Glomerular visceral epithelial cell (primary cell): ENCODE measurements at regions not wholly inside any gene's neighbourhood (a gene's known extent, or its start where the extent isn't known, plus 50 kb on each side); places are given as distances from the start of the nearest gene placed in this dataset.

ENCODE experiments used
- DNase-seq: peaks from one replicate; pipeline ENCODE4 v3.0.0-alpha.2; 2016; ENCODE audit errors: extremely low spot score

DNA sequence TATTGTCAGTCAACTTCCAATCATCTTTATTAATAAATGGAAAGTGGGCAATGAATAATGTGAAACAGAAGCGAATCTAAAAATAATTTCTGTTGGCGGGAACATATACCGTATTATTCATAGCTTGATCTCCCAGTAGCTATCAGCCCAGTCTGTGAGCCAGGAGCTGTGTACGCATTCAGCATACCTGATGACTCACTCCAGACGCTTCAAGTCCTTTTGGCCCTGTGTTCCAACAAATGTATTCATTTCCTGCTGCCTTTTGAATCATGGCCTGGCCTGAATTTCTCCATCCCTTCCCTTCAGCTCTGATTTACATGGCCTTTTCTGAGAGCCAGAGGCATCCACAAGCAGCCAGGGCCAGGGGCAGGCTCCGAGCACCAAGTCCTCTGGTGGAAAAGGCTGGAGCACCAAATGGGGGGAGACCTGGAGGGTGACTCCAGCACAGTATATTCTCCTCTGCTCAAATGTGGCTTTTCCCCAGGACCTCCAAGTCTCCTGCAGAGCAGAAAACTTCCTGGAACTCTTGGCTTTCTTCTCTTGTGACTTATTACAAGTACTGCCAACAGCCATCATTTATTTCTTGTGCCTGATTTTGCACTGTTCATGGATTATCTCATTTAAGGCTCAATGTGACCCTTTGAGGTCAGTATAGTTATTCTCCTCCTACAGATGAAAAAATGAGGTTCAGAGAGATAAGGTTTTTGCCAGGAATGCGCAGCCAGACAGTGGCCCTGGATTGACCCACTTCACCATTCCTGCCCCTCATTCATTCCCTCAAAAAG, 108.7 kb downstream of the EN1 start:
- peak; percentile 23 for DNase-seq

DNA sequence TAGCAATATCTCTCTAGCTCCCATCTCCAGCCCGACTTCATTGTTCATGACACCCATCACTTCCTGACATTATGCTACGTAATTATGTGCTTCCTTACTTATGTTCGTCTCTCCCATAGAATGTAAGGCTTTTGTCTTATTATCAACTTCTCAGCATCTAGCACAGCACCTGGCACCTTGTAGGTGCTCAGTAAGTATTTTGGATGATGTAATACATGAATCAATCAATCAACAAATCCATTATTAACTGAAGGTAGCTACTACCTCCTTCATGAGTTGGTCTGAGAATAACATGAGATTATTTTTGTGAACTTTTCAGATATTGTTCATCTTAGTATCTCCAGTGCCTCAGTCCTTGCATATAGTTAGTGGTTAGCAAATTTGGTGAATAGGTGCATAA, 109.3 kb downstream of the EN1 start:
- no peak for DNase-seq

DNA sequence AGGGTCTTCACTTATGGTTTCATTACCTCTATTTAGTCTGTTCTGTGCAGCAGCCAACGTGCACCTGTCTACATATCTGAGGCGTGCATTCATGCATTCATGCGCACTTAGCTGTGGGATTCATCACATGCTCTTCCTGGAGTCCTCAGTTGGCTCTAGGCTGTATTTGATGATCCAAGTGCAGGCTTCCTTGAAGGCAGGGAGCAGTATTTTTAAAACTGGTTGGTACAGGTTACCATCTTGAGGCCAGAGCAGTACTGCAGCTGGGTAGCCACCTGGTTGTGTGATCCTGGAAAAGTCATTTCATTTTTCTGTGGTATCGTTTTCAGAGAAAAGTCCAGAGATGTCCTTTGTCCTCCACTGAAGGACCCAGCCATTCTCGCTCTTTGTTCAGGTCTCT, 109.8 kb downstream of the EN1 start:
- no peak for DNase-seq

DNA sequence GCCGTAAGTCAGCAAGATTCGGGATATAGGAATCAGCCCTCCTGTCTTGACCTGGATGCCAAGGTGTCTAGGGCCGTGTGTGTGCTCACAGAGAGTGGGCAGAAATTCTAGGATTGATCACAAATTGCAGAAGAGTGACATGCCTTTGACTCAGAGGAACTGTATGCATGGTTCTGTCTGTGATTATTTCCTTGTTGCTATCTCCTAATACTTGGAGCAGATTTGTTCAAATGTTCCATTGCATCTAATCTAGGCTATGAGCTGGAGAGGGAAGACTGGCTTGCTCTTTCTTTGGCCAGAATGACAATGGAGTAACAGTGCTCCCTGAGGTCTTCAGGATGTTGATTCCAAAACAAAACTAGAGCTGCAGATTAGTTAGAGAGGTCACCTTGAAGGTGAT, 115.0 kb downstream of the EN1 start:
- no peak for DNase-seq

DNA sequence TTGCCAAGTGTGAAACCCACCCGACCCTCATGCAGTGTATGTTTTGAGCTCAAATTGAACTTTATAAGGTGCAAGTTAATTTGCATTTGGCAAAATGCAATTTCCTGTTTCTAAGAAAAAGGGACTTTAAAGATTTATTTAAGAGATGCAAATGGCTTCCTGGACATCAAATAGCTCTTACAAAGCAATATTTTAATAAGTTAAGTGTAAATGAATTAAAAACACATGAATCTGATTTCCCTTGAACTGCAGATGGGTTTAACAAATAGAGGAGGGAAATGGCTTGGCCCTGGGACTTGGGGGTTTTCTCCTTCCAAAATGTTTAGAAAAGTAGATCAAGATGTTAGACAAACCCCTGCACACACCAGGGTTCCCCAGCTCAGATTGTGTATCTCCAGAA, 116.0 kb downstream of the EN1 start:
- no peak for DNase-seq

DNA sequence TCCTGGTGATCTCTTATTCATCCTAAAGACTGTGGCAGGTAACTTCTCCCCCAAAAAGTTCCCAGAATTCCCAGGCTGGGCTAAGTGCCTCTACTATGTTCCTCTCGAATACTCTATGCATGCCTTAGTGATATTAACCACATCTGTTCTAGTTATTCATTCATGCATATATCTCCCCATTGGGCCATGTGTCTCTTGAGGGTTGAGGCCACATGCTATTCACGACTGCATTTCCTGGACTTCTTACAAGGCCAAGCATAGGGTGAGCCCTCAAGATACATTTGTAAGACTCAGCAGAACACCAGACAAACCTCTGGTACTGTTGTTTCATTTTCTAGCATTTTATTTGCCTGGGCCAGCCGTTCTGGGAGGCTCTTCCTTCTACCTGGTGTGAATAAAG, 117.0 kb downstream of the EN1 start:
- DNase-seq = no peak

DNA sequence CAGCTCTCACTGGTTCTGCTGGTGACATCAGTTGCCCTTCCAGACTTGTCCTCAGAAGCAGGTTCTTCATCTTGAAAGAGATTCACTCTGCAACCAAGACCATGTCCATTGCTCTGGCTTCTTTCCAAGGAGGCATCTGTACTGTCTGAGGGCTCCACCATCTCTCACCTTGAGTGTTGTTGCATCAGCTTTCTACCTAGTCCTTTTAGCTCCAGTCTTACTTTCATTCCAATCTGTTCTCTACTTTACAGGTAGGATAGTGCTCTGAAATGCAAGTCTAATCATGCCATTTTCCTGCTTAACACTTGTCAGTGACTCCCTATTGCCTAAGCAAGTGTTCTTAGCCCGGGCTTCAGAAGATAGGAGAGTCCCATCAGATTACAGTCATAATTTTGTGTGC, 117.7 kb downstream of the EN1 start:
- no peak for DNase-seq

DNA sequence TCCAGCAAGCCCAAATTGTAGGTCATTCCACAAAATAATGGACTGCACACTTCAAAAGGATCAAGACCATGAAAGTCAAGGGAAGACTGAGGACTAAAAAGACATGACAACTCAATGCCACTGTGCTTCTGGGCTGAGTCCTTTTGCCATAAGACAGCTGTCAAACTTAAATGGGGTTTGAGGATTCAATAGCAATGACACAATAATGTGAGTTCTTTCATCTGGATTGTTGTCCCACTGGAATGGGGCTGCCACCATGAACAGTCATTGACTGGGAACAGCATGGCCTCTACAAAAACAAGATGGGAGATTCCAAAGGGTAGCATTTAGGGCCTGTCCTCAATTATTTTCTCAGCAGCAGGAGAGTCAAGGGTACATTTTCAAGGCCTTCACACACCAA, 118.5 kb downstream of the EN1 start:
- no peak for DNase-seq

DNA sequence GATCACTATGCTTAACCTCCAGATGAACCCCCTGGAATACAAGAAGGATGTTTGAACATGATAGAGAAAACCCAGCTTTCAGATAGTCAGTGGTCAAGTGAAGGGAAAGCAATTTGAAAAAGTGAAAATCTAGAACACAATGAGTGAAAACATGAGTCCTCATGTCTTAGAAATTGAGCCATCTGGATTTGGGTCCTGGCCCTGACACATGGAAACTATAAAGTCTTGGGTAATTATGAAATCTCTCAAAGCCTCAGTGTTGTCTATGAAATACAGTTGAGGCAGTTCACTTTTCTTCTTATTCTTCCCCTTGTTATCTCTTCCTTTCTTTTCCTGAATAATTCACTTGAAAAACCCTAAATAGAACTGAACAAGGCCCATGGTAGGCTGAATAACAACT, 120.6 kb downstream of the EN1 start:
- no peak for DNase-seq

DNA sequence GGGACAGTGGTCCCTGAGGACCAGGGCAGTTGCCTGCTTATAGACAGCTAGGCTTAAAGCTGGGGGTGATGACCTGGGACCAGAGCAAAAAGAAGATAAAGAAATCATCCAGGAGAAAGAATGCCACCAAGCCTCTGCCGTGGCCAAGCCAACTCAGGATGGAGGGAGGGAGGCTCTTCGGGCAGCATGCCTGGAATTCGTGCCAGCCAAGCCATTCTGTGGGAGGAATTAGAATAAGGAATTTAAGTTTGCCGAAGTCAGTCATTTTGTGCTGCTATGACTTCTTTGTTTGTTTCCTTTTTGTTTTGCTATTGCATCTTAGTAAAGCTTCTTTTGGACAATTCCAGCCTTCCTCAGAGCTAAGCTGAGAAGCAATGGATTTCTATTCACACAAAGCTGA, 124.1 kb downstream of the EN1 start:
- DNase-seq = no peak

DNA sequence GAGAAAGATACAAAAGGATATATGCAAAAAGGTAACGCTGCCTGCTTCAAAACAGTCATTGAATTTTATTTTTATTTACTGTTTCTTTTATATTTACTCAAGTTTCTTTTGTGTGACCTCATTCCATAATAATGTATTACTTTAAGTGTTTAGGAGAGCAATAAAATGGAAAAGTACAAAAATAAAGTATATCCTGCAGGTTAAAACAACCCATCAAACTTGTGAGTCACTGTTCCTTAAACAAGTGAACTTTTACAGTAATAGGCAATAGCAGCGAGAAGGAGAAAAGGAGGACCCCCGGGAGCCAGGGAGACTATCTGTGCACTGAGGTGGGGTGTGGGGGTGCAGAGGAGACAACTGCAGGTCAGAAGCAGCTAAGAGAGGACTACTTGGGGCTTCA, 124.5 kb downstream of the EN1 start:
- no peak for DNase-seq

DNA sequence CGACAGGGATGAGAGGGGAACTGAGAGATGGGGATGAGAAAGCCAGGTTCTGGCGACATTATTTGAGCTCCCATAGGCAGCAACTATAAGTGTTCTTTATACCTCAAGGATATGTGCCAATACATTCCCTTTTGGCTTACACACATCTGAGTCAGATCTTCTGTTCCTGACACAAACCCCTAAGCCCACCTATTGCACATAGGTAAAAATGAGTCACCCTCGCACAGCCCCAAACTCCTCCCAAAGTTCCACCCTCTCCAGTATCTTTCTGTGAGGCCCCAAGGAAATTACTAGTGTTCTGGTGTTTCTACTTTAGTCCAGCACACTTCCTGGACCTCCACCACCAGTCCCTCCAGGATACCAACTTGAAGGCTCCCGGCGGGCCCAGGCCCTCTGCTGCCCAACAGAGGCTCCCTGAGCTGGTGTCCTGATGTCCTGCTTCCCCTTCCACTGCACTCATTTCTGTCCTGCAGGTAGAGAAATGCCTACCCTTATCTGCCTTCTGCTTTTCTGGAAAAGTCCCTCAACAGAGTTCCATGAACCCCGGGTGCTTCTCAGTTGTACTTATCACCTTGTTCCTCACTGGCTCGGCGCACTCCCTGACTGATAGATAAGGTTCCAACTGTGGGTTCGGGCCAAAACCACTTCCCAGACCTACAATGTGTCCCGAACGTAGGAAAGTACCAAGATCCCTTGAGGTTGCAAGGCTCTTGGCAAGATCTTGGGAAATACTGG, 125.5 kb downstream of the EN1 start:
- DNase-seq = no peak

DNA sequence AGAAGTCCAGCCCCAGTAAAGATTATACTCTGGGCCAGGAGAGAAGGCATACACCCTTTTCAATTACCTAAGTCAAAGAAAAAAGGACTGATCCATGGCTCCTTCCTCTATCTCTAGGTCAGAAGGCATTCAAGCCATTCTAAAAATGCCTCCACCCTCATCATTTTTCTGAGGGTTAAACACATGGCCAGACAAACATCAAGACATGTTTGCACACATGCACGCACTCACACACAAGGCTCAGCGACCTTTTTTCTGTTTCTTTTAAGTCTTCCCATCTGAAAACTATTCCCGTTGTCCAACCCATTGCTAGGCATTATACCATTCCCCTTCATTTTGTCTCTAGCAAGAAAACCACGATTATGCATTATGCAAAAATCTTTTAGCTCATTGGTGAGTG, 126.6 kb downstream of the EN1 start:
- no peak for DNase-seq

DNA sequence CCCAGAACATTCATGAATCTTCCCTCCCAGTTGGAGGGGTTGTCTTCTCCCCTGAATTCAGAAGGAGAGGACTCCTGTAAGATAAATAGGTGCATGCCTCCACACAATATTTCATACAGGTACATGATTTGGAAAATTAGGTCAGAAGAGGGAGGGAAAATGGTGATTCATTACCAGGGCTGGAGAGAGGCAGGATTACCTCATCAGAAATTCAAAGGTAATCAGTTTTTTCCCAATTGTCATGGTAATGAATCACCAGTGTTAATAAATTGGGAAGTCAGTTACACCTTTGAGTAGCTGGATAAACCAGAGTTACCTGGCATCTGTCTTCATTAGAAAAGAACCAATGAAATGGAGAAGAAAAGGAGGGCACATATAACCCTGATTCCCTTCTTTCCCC, 128.5 kb downstream of the EN1 start:
- no peak for DNase-seq

DNA sequence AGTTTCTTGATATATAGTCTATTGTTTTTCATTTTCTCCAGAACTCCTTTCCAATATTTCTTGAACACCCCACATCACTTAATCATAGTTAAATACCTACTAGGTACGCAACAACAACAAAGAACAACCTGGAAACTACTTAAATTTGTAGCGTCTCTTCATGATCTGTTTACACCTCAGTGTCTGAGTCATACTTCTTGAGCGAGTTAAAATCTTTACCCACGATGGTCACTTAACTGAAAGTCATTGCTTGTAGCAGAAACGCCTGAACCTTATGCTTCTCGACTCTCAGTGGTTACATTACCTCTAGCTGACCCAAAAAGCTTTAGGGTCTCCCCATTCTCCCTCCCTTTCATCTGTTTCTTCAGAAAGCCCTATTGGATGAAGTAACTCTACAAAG, 131.3 kb downstream of the EN1 start:
- no peak for DNase-seq

DNA sequence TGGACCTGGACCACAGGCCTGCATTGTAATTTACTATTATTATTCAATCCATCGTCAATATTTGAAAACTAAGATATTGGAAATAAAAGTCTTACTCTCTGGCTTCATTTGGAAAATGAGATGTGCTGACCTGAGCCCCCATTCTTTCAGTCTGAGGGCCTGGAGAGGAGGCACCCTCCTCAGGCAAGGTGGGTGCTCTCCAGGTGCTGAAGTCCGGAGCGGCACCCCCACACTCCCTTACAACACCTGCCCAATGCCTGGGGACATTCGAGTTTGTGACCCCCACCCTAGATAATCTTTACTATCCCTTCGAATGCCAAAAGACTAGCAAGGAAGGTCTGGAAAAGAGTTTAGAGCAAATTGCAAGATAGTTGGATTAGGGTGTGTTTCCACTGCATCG, 133.3 kb downstream of the EN1 start:
- no peak for DNase-seq

DNA sequence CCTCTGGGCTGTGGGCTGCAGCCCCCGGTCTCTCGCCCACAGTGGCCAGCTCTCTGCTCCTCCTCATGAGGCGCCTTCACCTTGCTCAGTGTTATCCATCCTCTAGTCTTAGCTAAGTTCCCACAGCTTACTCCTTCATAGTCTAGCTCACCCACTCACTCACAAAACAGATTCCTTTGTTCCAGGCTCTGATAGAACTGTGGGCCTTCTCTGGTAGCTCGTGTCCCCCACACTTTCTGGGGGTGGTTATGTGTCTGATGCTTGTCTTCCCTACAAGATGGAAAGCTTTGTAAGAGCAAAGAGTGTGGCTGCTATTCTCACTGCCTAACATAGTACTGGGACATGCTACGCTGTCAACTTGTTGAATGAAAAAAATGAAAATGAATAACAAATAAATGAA, 135.8 kb downstream of the EN1 start:
- no peak for DNase-seq

DNA sequence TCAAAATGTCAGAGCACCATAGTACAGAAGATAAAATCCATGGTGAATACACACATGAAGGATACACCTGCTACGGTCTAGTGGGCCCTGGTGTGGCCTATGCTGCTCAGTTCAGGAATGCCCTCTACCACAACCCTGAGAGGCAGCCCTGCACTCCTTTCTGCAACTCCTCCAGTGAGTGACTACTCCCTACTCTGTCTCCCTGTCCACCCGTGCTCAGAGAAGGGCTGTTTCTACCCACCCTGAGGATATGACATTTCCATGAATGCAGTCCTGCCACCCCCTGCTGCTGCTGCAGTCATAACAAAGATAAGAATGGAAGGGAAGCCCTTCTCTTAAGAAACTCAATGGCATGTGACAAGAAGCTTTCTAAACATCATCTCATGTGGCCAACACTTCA, 137.0 kb downstream of the EN1 start:
- DNase-seq = no peak

DNA sequence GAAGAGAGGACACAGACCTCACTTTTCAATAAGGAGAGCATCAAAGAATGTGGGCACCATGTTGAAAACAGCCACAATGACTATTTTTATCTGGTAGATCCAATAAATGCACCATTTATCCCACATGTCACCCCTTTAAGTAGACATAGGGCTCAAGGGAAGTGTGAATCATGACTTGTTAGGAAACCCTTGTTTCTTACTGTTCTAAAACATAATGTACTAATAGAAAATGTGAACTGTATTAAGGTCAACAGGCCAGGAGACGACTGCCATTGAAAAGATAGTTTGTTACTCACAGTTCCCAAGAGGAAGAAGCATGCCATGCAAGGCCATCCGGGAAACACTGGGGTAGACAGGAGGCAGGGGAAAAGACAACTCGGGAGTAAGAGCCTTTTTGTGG, 137.7 kb downstream of the EN1 start:
- no peak for DNase-seq

DNA sequence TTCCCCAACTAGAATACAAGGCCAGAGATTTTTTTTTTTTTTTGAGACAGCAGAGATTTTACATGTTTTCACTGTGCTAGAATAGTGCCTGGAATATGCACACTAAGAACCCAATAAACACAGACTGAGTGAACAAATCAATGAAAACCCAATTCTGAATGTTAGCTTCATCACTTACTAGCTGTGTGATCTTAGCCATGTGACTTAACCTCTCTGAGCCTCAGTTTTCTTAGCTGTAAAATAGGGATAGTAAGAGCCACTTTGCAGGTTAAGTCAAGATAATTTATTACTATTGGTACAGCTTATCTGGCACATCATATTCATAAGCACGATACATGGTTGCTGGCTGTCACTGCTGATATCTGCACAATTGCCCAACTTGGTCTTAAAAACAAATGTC, 140.6 kb downstream of the EN1 start:
- DNase-seq = no peak

DNA sequence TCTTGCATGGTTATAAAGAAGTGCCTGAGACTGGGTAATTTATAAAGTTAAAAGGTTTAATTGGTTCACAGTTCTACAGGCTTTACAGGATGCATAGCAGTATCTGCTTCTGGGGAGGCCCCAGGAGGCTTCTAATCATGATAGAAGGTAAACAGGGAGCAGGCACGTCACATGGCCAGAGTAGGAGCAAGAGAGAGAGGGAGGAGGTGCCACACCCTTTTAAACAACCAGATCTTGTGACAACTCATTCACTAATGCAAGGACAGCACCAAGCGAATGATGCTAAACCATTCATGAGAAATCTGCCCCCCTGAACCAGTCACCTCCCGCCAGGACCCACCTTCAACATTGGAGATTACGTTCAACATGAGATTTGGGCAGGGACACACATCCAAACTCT, 141.1 kb downstream of the EN1 start:
- no peak for DNase-seq

DNA sequence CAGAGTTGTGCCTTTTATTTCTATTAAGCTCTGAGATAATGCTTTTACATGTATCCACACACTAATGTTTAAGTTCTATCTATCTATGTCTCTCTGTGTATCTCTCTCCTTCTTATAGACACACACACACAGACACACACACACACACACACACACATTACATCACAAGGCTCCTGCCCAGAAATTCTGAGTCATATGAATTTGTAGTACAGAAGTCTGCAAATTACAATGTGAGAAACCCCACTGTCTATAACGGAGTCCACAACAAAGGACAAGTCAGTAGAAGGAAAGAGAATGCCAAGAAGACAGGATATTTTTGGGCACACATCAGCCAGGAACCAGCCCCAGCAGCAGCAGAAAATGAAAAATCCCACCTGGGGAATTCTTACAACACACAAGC, 142.4 kb downstream of the EN1 start:
- DNase-seq = no peak

DNA sequence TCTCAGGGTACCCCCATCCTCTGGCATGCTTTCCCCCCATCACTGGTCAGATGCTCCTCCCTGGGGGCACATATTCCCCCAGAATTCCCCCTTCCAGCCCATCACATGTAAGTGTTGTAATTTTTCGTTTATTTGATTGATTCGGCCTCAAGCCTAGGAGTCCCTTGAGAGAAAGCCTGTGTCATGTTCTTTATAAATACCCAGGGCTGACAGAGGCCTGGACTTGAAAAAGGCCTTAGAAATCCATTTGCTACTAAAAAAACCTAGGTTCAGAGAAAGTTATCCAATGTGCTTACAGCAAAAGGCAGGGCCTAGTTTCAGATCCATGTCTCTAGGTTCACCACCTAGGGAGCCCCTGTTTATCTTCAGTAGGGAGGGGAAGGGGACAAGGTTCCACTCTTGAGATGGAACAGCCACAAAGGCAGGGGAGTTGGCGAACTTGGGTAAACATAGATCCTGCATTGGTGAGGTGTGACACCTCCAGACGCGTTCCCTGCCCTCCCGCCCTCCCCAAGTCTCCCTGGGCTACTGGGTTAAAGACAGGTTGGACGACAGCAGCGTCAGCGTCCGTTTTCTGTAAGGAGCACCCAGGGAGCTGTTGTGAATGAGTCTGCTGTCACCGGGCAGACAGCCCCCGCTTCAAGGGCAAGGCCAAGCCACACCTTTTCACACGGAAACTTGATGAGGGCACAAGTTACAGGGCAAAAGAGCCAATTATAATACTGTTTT, 147.8 kb downstream of the EN1 start:
- DNase-seq = no peak
